SK-N-SH (cell line): ENCODE measurements at regions not wholly inside any gene's neighbourhood (a gene's known extent, or its start where the extent isn't known, plus 50 kb on each side); places are given as distances from the start of the nearest gene placed in this dataset.
"Not testable (repeated sequence)": the region's sequence is repeated elsewhere in the genome, so short reads cannot be mapped to it uniquely, and the experiment has no call there.

Experiments used
- CTCF ChIA-PET: fragments of 300-600, 350-600 bp; formaldehyde crosslinking; extraction: SDS; loops from one replicate; lab custom pipeline; 2021; lab: Yijun Ruan, JAX
- POLR2A ChIA-PET: fragments of 350-600 bp; sonication (Branson Sonifier 250); formaldehyde crosslinking; extraction: SDS; loops from one replicate; lab custom pipeline; 2020; ENCODE audit warnings: antibody characterized with exemption, inconsistent platforms; lab: Yijun Ruan, JAX
- DNase-seq: peaks from one replicate; pipeline ENCODE4 v3.0.0; 2012
- H2AFZ ChIP-seq: fragments of 200-600 bp; sonication (generic); 2 replicates; pipeline ENCODE4 v1.8.1; 2016; ENCODE audit warnings: antibody characterized with exemption, mild to moderate bottlenecking, low read depth
- H3F3A ChIP-seq: fragments of 200-600 bp; sonication (generic); replicated peaks from 2 replicates; pipeline ENCODE3; 2016; ENCODE audit warnings: antibody characterized with exemption, mild to moderate bottlenecking; ENCODE audit not compliant: insufficient read depth
- H3K27ac ChIP-seq, 2 experiments: fragments of 200-500 bp in 1 of 2; fragments of 200-600 bp in 1 of 2; sonication (Bioruptor generic) in 1 of 2; sonication (generic), shearing (Covaris generic) in 1 of 2; 2 replicates each; pipeline versions ENCODE4 v1.5.1 to v1.6.1; 2014 to 2016; ENCODE audit warnings: low read depth in 2 of 2, inconsistent platforms in 1 of 2, low read length in 1 of 2, mild to moderate bottlenecking in 1 of 2, mixed read lengths in 1 of 2
- H3K27me3 ChIP-seq: fragments of 200-600 bp; sonication (generic), shearing (Covaris generic); 2 replicates; pipeline ENCODE4 v1.6.1; 2016; ENCODE audit warnings: mixed run types; ENCODE audit not compliant: insufficient read depth
- H3K36me3 ChIP-seq, 2 experiments: fragments of 200-500 bp in 1 of 2; fragments of 200-600 bp in 1 of 2; sonication (Bioruptor generic) in 1 of 2; sonication (generic) in 1 of 2; replicated peaks in 1 of 2; 2 replicates each; pipeline versions ENCODE3 to v1.5.1; 2014 to 2016; ENCODE audit warnings: low read length in 1 of 2, mild to moderate bottlenecking in 1 of 2; ENCODE audit not compliant: insufficient read depth in 2 of 2, control insufficient read depth in 1 of 2
- H3K4me1 ChIP-seq, 2 experiments: fragments of 200-500 bp in 1 of 2; fragments of 200-600 bp in 1 of 2; sonication (Bioruptor generic) in 1 of 2; sonication (generic), shearing (Covaris generic) in 1 of 2; 2 replicates each; pipeline versions ENCODE4 v1.5.1 to v1.6.1; 2014 to 2016; ENCODE audit warnings: low read depth in 1 of 2, low read length in 1 of 2, mixed run types in 1 of 2; ENCODE audit not compliant: insufficient read depth in 2 of 2, control insufficient read depth in 1 of 2
- H3K4me2 ChIP-seq: fragments of 200-600 bp; sonication (generic), shearing (Covaris generic); 2 replicates; pipeline ENCODE4 v1.6.1; 2017; ENCODE audit warnings: mixed run types
- H3K4me3 ChIP-seq, 2 experiments: fragments of 200-500 bp in 1 of 2; fragments of 200-600 bp in 1 of 2; sonication (Bioruptor generic) in 1 of 2; sonication (generic), shearing (Covaris generic) in 1 of 2; 2 replicates each; pipeline versions ENCODE4 v1.5.1 to v1.8.1; 2014 to 2016; ENCODE audit warnings: low read depth in 2 of 2, inconsistent platforms in 1 of 2, low read length in 1 of 2, mild to moderate bottlenecking in 1 of 2, mixed read lengths in 1 of 2, moderate library complexity in 1 of 2
- H3K79me2 ChIP-seq: fragments of 200-600 bp; sonication (generic); 2 replicates; pipeline ENCODE4 v1.8.1; 2017; ENCODE audit warnings: mild to moderate bottlenecking; ENCODE audit not compliant: insufficient read depth
- H3K9ac ChIP-seq: fragments of 200-600 bp; sonication (generic); 2 replicates; pipeline ENCODE4 v1.6.1; 2017; ENCODE audit warnings: mixed run types
- H3K9me2 ChIP-seq: fragments of 200-600 bp; sonication (generic); 2 replicates; pipeline ENCODE4 v1.6.1; 2017; ENCODE audit warnings: mixed run types
- H3K9me3 ChIP-seq: fragments of 200-600 bp; sonication (generic); 2 replicates; pipeline ENCODE4 v1.6.1; 2017; ENCODE audit warnings: mixed run types, mild to moderate bottlenecking, moderate library complexity
- H4K20me1 ChIP-seq: fragments of 200-600 bp; sonication (generic); 2 replicates; pipeline ENCODE4 v1.6.1; 2017; ENCODE audit warnings: mild to moderate bottlenecking, mixed run types; ENCODE audit not compliant: insufficient read depth
- EP300 ChIP-seq, 2 experiments: IDR thresholded peaks; 2 replicates each; pipeline versions ENCODE4 v1.4.0 to v1.6.1; 2012; ENCODE audit warnings: borderline replicate concordance in 1 of 2, low read depth in 1 of 2, low read length in 1 of 2
- FOXJ3 ChIP-seq: sonication (generic); formaldehyde crosslinking; IDR thresholded peaks from 2 replicates; pipeline ENCODE4 v1.5.1; 2020; ENCODE audit warnings: mild to moderate bottlenecking, missing genetic modification reagents
- PBX3 ChIP-seq: IDR thresholded peaks from 2 replicates; pipeline ENCODE4; 2012
- RCOR1 ChIP-seq: fragments of 150-350 bp; IDR thresholded peaks from 2 replicates; pipeline ENCODE4 v1.6.1; 2017; ENCODE audit warnings: antibody characterized with exemption, low read length
- RXRA ChIP-seq: IDR thresholded peaks from 2 replicates; pipeline ENCODE4 v1.4.0; 2012; ENCODE audit warnings: low read depth, mild to moderate bottlenecking, borderline replicate concordance
- SMC3 ChIP-seq: IDR thresholded peaks from 2 replicates; pipeline ENCODE4 v1.6.1; 2012; ENCODE audit warnings: low read depth, low read length, improper control_type of control experiment
- TAF1 ChIP-seq: IDR thresholded peaks from 2 replicates; pipeline ENCODE4 v1.6.1; 2012; ENCODE audit warnings: low read depth, mild to moderate bottlenecking, low read length, moderate library complexity, borderline replicate concordance
- TCF12 ChIP-seq: IDR thresholded peaks from 2 replicates; pipeline ENCODE4 v1.4.0; 2012
- WGBS: methylation state at CpG from one replicate; pipeline ENCODE4 v1.1.6; 2017; ENCODE audit warnings: low lambda C conversion rate; 5-methylcytosine and 5-hydroxymethylcytosine counted together
- TF ChIP-seq, protein P1 (sequence below): IDR thresholded peaks from 2 replicates; pipeline ENCODE4 v1.6.1; 2012; ENCODE audit warnings: mild to moderate bottlenecking, low read depth, low read length, moderate library complexity
- TF ChIP-seq, protein P2 (sequence below): IDR thresholded peaks from 2 replicates; pipeline ENCODE4 v1.4.0; 2012; ENCODE audit warnings: low read depth, borderline replicate concordance

DNA sequence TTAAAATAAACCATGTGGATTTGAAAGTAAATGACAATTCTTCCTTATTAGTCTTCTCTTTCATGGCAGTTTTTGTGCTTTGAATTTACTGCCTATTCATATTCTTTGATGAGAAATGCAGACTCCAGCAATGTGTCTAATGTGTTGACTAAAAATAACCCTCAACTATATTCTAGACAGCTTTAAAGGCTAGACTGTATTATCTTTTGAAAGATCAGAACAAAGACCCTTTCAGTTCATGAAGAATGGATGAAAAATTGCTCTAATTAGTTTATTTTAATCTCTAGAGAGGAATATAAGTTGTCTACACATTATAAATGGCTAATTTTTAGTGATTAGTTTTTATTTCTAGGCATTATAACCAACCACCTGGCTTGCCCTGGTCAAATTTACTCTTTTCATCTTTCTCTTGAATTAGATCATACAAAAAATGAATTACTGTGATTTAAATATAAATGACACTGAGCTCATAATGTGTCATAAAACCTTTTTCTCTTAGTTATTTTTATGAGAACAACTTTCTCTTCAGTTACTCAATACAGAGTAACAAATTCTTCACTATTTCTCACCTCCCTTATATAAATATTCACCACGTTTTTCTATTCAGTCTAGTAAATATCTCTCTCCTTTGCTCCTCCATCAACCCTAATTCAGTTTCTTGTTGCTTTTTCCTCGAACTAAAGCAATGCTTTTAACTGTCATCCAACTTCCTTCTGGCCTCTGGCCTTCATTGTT, 428.5 kb upstream of the TMPRSS15 start (continued):
- TF ChIP-seq, protein P1, sequence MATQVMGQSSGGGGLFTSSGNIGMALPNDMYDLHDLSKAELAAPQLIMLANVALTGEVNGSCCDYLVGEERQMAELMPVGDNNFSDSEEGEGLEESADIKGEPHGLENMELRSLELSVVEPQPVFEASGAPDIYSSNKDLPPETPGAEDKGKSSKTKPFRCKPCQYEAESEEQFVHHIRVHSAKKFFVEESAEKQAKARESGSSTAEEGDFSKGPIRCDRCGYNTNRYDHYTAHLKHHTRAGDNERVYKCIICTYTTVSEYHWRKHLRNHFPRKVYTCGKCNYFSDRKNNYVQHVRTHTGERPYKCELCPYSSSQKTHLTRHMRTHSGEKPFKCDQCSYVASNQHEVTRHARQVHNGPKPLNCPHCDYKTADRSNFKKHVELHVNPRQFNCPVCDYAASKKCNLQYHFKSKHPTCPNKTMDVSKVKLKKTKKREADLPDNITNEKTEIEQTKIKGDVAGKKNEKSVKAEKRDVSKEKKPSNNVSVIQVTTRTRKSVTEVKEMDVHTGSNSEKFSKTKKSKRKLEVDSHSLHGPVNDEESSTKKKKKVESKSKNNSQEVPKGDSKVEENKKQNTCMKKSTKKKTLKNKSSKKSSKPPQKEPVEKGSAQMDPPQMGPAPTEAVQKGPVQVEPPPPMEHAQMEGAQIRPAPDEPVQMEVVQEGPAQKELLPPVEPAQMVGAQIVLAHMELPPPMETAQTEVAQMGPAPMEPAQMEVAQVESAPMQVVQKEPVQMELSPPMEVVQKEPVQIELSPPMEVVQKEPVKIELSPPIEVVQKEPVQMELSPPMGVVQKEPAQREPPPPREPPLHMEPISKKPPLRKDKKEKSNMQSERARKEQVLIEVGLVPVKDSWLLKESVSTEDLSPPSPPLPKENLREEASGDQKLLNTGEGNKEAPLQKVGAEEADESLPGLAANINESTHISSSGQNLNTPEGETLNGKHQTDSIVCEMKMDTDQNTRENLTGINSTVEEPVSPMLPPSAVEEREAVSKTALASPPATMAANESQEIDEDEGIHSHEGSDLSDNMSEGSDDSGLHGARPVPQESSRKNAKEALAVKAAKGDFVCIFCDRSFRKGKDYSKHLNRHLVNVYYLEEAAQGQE: no peak
- no peak for TF ChIP-seq SMC3
- TF ChIP-seq TCF12: no peak
- no peak for TF ChIP-seq FOXJ3
- no peak for TF ChIP-seq RCOR1

- Histone ChIP-seq H3K4me1 (no peaks in the 10 kb centered on the region), H3K79me2 (no peaks in the 10 kb centered on the region), H3K9ac (no peak overlapping the region), H3F3A (no peaks in the 10 kb centered on the region), H4K20me1 (no peaks in the 10 kb centered on the region), H3K27me3 (no peaks in the 10 kb centered on the region), H3K9me3 (no peaks in the 10 kb centered on the region), H3K27ac (no peak overlapping the region), H3K9me2 (no peaks in the 10 kb centered on the region), H3K36me3 (no peaks in the 10 kb centered on the region), H2AFZ (no peak overlapping the region), H3K4me3 (no peak overlapping the region), H3K4me2 (no peak overlapping the region)
- TF ChIP-seq, protein P2, sequence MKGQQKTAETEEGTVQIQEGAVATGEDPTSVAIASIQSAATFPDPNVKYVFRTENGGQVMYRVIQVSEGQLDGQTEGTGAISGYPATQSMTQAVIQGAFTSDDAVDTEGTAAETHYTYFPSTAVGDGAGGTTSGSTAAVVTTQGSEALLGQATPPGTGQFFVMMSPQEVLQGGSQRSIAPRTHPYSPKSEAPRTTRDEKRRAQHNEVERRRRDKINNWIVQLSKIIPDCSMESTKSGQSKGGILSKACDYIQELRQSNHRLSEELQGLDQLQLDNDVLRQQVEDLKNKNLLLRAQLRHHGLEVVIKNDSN: no peak
- no peak for TF ChIP-seq TAF1
- no peak for TF ChIP-seq RXRA
- TF ChIP-seq PBX3: no peak
- no peak for TF ChIP-seq EP300 (IDR thresholded peaks at IDR 0.05; ENCODE audit: borderline replicate concordance in 1 of 2, low read depth in 1 of 2, low read length in 1 of 2)
- no peak for DNase-seq
- 2% methylated on average over 2 of the region's 2 CpGs for WGBS
- ChIA-PET POLR2A (no interaction called here), CTCF (no interaction called here)
These were observed 429.4 kb upstream of the TMPRSS15 start for GRCh38 chr21:18832950-18833349.

GRCh38 chr21:18834121-18834520, 430.5 kb upstream of the TMPRSS15 start:
- H3K79me2 ChIP-seq, H2AFZ ChIP-seq, H3K27me3 ChIP-seq, H3K9ac ChIP-seq, H3K4me2 ChIP-seq, H3K27ac ChIP-seq, H3K4me3 ChIP-seq, DNase-seq, POLR2A ChIA-PET, H3K36me3 ChIP-seq, H3F3A ChIP-seq, H3K9me2 ChIP-seq, H3K4me1 ChIP-seq, CTCF ChIA-PET, H4K20me1 ChIP-seq, H3K9me3 ChIP-seq: not testable (repeated sequence)
- WGBS: 18% methylated on average over 2 of the region's 2 CpGs
